Fibroblast of pulmonary artery (primary cell): ENCODE measurements at regions not wholly inside any gene's neighbourhood (a gene's known extent, or its start where the extent isn't known, plus 50 kb on each side); places are given as distances from the start of the nearest gene placed in this dataset.

Experiments
- DNase-seq: peaks from one replicate; pipeline ENCODE4 v3.0.0-alpha.2; 2010; ENCODE audit warnings: low read depth
- H3K4me3 ChIP-seq: replicated peaks from 2 replicates; pipeline ENCODE4 v1.5.1; 2011; ENCODE audit warnings: low read depth, mild to moderate bottlenecking, control low read depth, low read length, moderate library complexity
- CTCF ChIP-seq: IDR thresholded peaks from 2 replicates; pipeline ENCODE4 v1.5.1; 2011; ENCODE audit warnings: mild to moderate bottlenecking, control low read depth, low read length, inconsistent platforms; ENCODE audit errors: missing control alignments

GRCh38 chr15:96027501-96027900, 303.0 kb upstream of the NR2F2 start:
- H3K4me3 ChIP-seq = no peak overlapping the region
- DNase-seq = no peak
- no peak for TF ChIP-seq CTCF

DNA sequence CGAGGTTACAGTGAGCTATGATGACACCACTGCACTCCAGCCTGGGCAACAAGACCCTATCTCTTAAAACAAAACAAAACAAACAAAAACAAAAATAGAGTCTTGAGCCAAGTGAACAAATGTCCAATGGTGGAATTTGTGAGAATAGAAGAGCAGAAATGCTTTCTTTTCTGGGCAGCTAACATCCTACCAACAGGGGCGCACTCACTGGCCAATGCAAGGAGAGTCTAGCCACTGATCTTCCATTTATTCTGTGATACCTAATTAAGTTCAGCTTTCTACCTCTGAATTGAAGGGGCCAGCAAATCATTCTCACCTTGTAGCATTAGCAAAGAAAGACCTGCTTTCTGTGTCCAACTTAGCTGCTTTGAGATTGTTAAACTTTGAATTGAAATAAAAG, 301.9 kb upstream of the NR2F2 start:
- no peak overlapping the region for H3K4me3 ChIP-seq
- TF ChIP-seq CTCF = no peak
- no peak for DNase-seq

DNA sequence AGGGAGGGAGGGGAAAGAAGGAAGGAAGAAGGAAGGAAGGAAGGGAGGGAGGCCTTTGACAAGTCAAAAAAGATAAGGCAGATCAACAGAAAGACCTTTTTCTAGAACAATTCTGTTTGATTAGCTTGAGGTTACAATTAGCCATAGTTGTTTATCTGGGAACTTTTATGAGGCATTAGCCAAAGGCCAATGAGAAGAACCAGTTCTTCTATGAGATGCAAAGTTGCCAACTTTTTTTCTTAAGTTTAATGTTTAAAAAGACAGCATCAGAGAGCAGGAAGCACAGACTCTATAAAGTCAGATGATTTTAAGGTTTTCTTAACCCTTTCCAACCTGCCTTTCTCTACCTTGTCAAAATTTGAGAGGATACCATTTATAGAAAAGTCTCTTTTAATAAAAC, 301.3 kb upstream of the NR2F2 start:
- TF ChIP-seq CTCF = no peak

GRCh38 chr15:96031426-96032110, 298.9 kb upstream of the NR2F2 start:
- no peak for DNase-seq
- TF ChIP-seq CTCF = no peak
- H3K4me3 ChIP-seq = no peak overlapping the region

More for the DNA sequence above, 301.3 kb upstream of the NR2F2 start:
- DNase-seq = no peak
- H3K4me3 ChIP-seq = no peak overlapping the region

- TF ChIP-seq CTCF = no peak
- no peak for DNase-seq
Measured at GRCh38 chr15:96035091-96035490, 295.4 kb upstream of the NR2F2 start.

DNA sequence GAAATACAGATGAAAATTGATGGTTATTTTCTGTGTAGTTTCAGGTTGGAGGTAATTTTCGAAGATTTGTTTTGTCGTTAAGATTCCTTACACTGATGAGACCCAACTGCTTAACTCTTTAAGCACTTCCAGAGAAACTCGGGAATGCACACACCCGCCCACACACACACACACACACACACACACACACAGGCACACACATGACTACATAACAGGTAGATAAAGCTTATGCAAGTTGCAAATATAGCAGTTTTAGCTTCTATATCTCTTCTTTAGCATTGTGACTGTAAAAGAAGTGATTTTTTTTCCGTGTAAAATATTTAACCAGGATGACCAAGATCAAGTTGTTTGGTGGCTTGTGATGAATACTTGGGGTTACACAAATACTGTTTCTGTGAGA, 294.9 kb upstream of the NR2F2 start:
- H3K4me3 ChIP-seq = no peak overlapping the region
- TF ChIP-seq CTCF = no peak
- no peak for DNase-seq

More at GRCh38 chr15:96035091-96035490, 295.4 kb upstream of the NR2F2 start:
- H3K4me3 ChIP-seq = no peak overlapping the region

DNA sequence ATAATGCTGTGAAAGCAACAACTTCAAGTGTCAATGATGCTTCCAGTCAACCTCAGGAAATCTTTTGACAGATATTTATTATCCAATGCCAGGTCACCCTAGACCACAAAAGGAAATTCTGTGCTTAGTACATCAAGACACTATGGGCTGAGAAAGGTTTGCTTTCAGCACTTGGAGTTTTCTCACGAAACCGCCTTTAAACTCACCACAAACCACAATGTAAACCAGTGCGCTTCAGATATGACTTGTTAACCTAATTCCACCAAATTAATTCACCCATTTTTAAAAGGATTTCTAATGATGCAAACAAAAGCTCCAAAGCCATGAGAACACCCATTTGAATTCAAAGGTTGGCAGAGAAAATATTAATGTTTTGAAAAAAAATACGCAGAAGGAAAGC, 292.9 kb upstream of the NR2F2 start:
- no peak overlapping the region for H3K4me3 ChIP-seq
- TF ChIP-seq CTCF = no peak
- no peak for DNase-seq
